Fibroblast of skin of left biceps (primary cell): ENCODE measurements at regions not wholly inside any gene's neighbourhood (a gene's known extent, or its start where the extent isn't known, plus 50 kb on each side); places are given as distances from the start of the nearest gene placed in this dataset.
A peak's percentile ranks its signal among the peaks of the same experiment; 100 is the strongest.

Source experiments
- DNase-seq, 2 experiments: peaks; one replicate each; pipeline ENCODE4 v3.0.0-alpha.2; 2013; ENCODE audit warnings: low read depth in 2 of 2

DNA sequence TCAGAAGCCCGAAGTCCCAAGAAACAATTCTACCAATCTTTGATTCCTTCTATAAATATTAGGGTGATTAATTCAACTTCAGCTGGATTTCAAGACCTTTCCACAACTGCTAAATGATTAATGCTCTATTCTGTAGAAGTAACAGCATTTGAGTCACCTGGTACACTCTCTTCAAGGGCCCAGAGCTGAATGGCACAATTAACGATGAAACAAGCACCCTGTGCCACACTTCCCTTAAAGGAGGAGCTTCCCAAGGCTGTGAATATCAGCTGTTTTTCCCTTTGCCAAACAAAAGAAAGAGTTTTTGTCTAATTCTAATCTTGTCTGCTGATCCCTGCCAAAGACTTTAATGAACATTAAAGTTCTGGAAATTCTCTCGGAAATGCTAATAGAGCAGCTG, 56.0 kb downstream of the BOD1L2 start:
- no peak for DNase-seq

DNA sequence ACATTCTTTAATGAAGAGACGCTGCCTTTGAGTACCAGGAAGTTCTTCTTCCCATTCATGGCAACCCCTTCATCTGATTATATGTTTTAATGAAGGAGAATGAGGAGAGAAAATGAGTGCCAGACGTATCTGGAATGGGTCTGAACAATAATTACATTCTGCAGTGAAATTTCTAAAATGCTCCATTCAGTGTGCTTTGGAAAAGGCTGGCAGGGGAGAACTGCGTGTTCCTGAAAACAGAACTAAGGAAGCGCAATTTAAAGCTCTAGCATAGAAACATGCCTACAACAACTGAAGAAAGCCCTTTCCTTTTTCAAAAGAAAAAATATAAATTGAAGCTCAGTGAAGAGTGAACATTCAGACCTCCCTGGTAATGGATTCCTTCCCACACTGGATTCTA, 58.8 kb downstream of the BOD1L2 start:
- no peak for DNase-seq

DNA sequence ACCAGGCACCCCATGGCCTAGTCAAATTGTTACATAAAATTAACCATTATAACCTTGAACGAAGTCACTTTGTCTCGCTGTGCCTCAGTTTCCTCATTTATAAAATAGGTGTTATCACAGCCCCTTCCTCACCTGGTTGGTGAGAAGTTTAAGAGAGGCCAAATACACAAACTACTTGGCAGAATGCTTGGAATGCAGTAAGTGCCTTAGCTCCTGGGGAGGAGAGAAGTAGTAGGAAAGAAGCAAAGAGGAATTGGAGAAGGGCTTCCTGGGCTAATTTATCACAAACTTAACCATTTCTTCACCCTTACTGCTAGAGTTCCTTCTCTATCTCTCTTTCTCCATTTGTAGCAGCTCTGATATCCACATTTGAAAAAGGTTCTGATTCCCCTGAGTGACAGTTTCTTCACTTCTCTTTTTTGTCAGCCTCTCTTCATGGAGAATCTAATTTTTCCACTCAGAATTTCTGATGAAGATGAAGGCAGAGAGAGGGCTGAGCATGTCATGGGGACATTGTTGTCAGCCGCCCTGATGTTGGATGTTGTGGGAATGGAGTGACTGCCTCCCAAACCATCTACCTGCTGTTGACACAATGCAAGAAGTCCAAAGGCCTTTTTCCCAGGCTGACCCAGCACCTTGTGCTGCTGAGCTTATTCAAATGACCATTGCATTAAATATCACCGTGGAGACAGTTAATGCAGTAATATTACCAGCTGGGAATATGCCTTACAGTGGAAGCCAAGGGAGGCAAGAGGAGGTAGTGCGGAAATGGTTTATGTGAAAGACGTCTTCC, 60.4 kb downstream of the BOD1L2 start:
- no peak for DNase-seq

DNA sequence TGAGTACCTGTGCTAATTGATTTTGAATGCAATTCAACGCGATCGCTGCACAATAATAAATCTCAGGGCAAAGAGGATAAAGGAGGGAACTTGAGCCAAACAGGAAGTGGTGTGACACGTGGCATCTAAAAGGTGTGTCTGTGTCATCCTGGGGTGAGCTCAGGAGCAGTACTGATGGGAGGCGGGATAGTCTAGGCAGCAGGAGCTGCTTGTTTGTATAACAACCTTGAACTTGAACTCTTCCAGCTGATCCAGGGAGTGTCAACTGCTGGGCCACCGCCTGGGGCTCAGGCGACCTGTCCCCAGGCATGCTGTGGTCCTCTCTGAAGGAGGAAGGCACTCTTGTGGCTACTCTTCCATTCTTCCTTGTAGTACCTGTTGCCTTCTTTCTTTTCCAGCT, 61.2 kb downstream of the BOD1L2 start:
- DNase-seq, result no peak

DNA sequence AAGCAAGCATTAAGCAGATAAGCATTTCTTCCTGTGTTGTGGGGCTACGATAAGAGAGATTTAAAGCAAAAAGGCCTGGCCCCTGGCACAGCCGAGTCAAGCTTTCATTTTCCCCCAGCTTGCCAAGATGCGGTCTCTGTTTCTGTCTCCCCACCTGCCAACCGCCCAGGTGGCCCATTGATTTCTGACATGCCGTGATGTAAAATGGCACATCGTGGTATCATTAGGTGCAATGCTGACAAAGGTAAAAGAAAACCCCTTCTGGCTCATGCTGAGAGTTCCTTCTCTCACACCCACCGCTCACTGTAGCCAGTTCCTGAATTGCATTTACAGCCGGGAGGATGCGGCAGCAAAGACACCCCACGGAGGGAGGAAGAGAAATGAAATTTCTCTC, 62.8 kb downstream of the BOD1L2 start:
- DNase-seq, result no peak

DNA sequence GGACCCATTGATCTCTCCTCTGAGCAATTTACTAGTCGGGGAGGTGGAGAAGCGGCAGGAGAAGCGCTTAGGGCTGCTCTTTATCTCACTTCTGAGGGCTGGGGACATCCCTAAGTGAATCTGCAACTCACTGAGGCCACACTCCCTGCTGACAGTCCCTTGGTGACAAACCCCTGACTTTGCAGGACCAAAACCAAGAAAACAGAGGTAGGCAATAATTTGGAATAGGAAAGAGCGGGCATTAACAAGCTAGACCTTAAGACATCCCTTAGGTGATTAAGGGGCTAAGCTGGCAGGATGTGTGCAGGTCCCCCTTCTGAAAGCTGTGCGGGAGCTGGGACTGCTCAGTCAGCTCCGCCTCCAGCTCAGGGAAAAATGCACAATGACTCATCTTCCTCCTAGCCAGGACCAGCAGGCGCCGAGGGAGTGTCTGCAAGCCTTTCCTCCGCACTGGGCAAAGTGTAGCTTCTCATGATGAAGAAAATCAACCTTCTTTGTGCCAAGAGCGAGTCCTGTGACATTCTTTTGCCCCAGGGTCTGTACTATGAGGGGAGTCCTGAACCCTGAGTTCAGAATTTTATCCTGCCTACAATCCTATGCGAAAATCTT, 63.3 kb downstream of the BOD1L2 start:
- peak; percentile 13 to 20 for DNase-seq

DNA sequence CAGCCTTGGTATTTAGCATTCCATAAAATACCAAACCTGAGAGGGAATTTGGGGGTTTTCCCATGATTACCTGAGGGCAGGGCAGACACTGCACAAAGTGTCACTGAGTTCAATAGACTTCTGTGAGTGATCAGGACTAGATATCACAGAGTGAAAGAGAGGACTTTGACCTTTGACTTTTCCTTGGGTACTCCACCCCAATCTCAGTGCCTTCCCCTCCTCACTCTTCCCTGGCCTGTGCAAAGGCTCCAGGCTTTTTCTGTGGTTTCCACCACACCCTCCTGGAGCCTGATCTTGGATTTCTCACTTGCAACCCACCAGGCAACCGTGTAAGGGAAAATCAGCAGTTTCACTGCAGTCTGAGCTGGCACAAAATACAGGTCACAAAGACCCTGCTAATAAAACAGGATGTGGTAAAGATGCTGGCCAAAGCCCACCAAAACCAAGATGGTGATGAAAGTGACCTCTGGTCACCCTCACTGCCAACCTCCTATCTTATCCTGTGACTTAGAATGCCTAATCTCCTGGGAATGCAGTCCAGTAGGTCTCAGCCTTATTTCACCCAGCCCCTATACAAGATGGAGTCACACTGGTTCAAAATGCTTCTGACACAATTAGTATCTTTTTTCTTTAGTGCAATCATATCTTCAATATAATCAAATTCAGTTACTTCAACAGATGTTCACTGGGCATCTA, 64.0 kb downstream of the BOD1L2 start:
- no peak for DNase-seq

DNA sequence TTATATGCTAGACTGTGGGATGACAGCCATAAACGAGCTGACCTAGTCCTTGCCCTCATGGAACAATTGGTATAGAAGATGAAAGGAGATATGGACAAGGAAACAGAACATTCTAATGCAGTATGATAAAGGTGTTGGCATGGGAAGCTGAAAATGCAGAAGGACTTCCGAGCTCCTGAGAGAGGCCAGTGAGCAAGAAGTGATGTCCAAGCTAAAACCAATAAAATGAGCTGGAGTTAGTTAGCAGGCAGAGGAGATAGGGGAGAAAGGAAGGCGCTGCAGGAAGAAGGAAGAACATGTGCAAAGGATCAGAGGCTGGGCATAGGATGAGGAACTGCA, 64.5 kb downstream of the BOD1L2 start:
- no peak for DNase-seq

DNA sequence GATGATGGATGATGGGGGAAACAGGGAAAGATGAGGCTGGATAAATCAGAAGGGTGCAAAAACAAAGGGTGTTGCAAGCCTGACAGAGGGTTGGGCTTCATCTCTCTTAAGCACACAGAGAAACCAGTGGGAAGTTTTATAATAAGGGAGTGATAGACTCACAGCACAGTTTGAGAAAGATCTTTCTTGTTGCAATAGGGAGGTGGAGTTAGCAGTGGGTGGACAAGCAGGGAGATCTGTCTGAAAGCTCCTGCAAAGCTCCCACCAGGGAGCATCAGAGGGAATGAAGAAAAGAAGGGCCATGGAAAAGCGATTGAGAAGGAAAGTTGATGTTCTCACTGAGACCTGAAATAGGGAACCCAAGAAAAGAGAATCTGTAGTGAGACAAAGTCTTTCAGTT, 64.9 kb downstream of the BOD1L2 start:
- no peak for DNase-seq

DNA sequence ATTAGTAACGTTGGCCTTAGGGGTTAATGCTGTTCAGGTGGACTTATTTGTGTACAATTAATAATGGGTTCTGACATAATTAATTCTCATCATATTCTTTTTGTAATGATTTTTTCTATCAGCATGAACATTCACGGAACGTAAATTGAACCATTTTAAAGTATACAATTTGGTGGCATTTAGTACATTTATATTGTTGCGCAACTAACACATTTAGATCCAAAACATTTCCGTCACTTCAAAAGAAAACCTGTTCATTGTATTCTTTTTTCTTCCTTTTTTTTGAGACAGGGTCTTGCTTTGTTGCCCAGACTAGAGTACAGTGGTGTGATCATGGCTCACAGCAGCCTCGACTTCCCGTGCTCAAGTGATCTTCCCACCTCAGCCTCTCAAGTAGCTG, 65.8 kb downstream of the BOD1L2 start:
- no peak for DNase-seq

DNA sequence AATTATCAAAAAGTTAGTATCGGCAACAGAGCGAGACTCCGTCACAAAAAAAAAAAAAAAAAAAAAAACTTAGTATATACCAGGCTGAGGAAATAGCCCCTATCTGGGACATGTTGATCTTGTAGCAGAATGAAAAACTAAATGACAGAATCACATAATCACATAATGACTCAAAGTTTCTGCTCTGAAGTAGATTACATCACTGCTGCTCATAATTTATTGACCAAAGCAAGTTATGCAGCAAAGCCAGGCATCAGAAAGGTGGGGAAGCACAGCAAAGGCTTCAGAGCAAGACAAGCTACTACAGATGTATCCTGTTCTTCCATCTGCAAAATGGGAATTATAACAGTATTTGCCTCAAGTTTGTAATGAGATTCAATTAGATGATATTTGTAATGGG, 68.1 kb downstream of the BOD1L2 start:
- DNase-seq, result no peak

DNA sequence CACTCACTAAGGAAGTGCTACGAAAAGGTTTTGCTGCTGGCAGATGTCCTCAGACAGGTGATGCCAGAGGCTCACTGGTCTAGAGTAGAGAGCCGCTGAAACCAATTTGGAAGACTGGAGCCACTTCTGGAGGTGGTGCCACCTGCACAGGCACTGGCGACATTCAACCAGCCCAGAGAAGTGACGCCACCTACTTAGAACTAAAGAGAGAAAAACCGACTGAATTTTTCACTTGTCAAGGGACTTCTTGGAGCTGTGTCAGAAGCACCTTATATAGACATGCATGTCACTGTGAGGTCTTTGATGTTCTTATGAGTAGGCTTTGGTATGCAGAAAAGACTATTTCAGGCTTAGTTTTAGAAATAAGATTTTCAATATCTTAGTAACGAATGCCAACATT, 71.4 kb downstream of the BOD1L2 start:
- DNase-seq, result no peak

DNA sequence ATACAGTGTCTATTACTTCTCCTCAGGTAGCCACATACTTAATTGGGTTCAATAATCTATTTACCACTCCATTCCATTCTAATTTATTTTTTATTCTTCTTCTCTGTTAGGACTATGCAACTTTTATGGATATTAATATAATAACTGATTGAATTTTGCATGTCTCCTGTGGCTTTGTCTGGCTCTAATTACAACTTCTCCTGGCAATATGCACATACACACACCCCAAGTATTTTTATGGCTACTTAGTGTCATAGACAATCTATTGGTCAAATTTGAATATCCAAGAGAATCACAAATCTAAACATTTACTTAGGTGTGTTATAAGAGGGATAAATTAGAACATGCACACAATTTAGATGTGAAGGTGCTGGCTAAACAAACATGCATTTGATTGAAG, 73.1 kb downstream of the BOD1L2 start:
- no peak for DNase-seq

DNA sequence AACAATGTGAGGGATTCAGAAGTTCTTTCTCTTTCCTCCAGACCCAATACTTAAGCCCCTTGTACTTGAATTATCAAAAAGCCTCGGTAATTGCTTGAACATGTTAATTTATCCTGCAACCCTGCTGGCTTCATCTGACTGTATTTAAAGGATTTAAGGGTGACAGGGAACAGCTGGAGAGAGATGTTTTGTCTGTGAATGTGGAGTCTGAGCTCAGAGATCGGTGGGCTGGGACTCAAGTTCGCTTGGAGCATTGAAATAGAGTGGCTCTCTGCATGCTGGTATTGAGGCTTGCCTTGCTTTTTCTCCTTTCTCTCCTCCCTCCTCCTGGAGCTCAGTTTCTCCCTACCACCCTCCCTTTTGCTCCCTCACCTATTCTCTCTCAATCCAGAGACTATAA, 73.6 kb downstream of the BOD1L2 start:
- no peak for DNase-seq

DNA sequence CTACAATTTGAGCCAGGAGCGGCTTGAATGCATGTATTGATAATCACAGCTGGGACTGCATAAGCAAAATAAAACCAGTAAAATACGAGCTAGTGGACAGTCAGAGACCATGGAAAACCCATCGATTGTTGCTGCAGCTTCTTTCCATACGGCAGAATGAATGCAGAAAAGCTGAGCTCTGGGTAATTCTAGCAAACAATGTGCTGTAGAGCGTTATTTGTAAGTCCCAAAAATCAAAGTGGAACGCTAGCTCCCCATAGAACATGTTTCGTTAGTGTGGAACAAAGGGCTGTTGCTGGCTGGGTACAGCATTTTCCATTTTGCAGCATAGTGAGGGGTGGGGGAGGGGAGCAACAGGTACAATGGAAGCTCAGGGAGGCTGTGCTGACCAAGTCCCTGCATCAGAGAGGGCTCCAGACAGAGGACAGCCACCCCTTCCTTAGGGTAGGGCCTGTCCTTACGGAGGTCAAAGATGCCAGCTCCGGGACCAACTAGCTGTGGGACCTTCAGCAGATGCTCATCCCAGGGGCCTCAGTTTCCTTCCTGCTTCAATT, 74.1 kb downstream of the BOD1L2 start:
- no peak for DNase-seq

DNA sequence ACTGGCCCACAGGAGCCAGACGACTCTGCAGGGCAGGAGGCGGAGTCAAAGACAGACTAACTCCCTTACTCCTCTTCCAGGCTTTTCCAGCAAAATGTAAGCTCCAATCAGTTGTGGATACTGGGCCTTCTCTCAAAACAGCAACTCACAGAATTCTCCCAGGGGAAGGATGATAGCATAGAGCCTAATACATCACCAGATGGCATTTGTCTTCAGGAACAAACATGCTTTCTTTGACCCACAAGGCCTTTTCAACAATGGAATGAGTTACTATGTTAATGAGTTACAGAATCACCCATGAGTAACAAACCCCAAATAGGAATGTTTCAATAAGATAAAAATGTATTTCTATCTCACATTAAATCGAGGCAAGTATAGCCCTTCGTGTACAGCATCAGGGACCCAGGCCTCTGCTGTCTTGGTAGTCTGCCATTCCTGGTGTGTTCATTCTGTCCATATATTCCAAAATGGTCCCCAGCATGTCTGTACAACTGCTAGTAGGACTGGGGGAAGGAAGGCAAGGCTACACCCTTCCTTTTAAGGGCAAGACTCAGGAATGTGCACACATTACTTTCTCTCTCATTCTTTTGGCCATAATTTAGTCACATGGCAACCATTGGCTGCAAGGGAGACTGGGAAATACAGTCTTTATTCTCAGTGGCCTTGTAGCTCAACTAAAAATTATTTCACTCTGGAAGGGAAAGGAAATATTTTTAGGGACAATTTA, 76.4 kb downstream of the BOD1L2 start:
- DNase-seq, result no peak

DNA sequence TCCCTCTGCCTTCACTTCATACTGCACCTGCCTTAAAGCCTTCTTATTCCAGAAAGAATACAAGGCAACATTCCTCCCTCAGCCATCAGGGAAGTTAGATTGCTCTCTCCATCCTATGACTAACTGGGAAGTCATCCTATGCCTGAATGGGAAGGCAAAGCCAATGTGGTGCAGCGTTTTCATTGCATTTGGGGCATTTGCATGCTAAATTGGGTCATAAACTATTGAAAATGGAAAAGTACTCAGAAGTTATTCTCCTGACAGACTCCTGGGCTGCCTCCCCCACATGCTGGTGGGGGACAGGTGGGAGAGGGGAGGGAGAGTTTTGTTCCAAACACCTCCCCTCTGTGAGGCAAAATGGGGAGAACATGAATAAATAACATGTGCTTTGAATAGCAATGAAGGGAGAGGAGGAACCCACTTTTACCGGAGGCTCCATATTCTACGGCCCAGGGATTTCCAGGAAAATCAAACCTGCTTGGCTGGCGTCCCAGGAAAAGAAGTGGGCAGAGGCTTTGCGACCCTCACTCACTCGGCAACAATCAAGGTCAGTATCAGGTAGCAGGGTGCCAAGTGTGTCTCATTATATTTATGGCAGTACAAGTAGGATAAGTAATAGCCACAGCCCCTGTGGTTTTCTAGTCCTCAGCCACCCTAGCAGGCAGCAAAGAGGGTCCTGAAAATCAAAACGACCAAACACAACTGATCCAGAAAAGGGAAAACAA, 84.1 kb downstream of the BOD1L2 start:
- DNase-seq, result no peak

DNA sequence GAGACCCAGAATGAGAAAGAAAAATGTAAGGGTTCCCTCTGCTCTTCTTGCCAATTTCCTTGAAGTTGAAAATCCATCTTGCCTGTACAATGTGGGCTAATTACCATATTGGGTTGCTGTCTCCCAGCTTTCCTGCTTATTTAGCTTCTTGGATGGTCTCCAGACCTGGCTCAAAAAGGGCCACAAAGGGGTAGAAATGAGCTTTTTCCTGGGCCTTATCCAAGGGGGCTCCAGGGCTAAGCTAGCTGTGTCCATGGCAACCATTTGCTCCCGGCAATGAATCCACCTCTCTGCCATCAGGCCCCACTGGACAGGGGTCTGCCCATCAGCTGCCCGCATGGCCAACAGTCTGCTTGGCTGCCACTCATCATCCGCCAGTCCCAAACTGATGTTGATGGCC, 85.0 kb downstream of the BOD1L2 start:
- DNase-seq, result no peak

DNA sequence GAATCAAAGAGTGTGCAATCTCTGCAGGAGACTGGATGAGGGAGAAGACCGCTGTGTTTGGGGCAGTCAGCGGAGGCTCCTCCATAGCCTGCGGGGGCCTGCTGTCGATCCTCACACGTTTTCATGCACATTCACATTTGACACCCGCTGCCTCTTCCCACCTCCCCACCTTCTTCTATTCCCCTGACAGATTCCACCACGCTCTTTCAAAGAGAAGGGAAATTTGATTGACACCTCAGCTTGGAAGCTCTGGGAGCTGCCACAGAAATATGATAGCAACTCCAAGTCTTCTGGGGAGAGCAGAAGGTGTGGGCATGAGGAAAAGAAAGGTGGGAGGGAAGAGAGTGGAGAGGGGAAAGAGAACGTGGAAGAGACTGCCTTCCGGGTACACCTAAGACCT, 87.5 kb downstream of the BOD1L2 start:
- DNase-seq, result no peak

DNA sequence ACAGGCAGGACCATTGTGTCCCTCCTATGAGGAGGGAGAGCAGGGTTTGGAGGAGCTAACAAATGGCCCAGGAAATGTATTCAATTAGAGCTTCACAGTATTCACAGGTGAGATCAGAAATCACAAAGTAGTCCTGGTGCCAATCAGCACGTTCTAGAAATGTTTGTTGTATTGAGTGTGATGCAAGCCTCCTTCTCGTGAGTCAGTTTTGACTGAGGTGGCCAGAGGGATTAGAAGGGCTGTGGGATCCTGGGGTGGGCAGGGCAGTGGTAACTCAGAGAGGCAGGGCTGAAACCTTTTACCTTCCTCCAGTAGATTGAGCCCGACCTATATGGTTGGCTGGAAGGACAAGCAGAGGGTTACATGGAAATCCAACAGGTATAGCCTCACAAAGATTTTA, 95.0 kb downstream of the BOD1L2 start:
- DNase-seq, result no peak

DNA sequence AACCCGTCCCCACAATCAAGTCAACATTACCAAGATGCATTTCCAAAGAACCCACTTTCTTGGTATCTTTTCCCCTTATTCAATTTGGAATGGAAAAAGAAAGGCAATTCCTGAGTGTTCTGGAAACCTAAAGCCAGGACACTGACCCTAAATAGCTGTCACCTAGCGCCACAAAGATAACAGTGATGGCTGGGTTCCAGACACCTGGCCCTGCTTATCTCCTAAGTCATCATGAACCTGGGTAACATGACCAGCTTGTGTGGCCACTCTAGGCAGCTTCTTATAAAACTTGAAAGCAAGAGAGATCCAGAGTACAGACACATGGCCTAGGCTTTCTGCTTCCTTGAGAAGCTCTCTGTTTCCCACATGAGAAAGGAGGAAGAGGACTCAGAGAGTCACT, 95.4 kb downstream of the BOD1L2 start:
- no peak for DNase-seq
